OCI-LY7 (cell line): ENCODE measurements at regions not wholly inside any gene's neighbourhood (a gene's known extent, or its start where the extent isn't known, plus 50 kb on each side); places are given as distances from the start of the nearest gene placed in this dataset.

Source experiments
- BruUV-seq: library from RNA; stranded (reverse); fragments of 400-500 nt; replicated peaks from 2 replicates; lab custom pipeline; 2021; lab: Mats Ljungman, UMichigan
- CTCF ChIA-PET: fragments of 300-600 bp; sonication (Branson Sonifier 250); formaldehyde crosslinking; loops from one replicate; lab custom pipeline; 2022; ENCODE audit warnings: antibody characterized with exemption; ENCODE audit not compliant: unreplicated experiment; lab: Charles Lee
- POLR2A ChIA-PET: fragments of 300-600 bp; sonication (Branson Sonifier 250); formaldehyde crosslinking; loops from one replicate; lab custom pipeline; 2022; ENCODE audit warnings: antibody characterized with exemption; lab: Charles Lee
- DNase-seq: peaks from one replicate; pipeline ENCODE4 v3.0.0-alpha.2; 2015; ENCODE audit warnings: low spot score
- H2AFZ ChIP-seq: fragments of 200-600 bp; sonication (generic), shearing (Covaris generic); 2 replicates; pipeline ENCODE4 v1.6.1; 2014; ENCODE audit warnings: mild to moderate bottlenecking, antibody characterized with exemption, low read length, moderate library complexity
- H3K27ac ChIP-seq: fragments of 200-600 bp; sonication (generic); 2 replicates; pipeline ENCODE4 v1.5.1; 2014; ENCODE audit warnings: mixed run types, low read depth, mild to moderate bottlenecking, moderate library complexity, low read length, inconsistent platforms; ENCODE audit not compliant: poor library complexity, severe bottlenecking
- H3K36me3 ChIP-seq: fragments of 200-600 bp; sonication (generic); 2 replicates; pipeline ENCODE4 v1.6.1; 2014; ENCODE audit warnings: mild to moderate bottlenecking, antibody characterized with exemption, low read length, moderate library complexity, mixed read lengths; ENCODE audit not compliant: insufficient read depth
- H3K4me1 ChIP-seq: fragments of 200-600 bp; sonication (generic); 2 replicates; pipeline ENCODE4 v1.5.1; 2014; ENCODE audit warnings: mild to moderate bottlenecking, low read length; ENCODE audit not compliant: insufficient read depth, poor library complexity, severe bottlenecking
- H3K4me2 ChIP-seq: fragments of 200-600 bp; sonication (generic); 2 replicates; pipeline ENCODE4 v1.6.1; 2014; ENCODE audit warnings: mild to moderate bottlenecking, low read length
- H3K4me3 ChIP-seq: fragments of 200-600 bp; sonication (generic); 2 replicates; pipeline ENCODE4 v1.5.1; 2014; ENCODE audit warnings: mild to moderate bottlenecking, low read depth, low read length; ENCODE audit not compliant: poor library complexity, severe bottlenecking
- H3K79me2 ChIP-seq: fragments of 200-600 bp; sonication (generic); 2 replicates; pipeline ENCODE4 v1.6.1; 2016; ENCODE audit warnings: low read depth, mild to moderate bottlenecking, low read length, moderate library complexity, mixed read lengths; ENCODE audit not compliant: insufficient read depth
- H3K9me2 ChIP-seq: fragments of 200-600 bp; sonication (generic); 2 replicates; pipeline ENCODE4 v1.6.1; 2016; ENCODE audit warnings: mild to moderate bottlenecking, low read length, mixed read lengths; ENCODE audit not compliant: insufficient read depth
- H3K9me3 ChIP-seq: fragments of 200-600 bp; sonication (generic); 2 replicates; pipeline ENCODE4 v1.6.1; 2014; ENCODE audit warnings: mild to moderate bottlenecking, mixed run types, low read length, mixed read lengths
- H4K20me1 ChIP-seq: fragments of 200-600 bp; sonication (generic); 2 replicates; pipeline ENCODE4 v1.6.1; 2014; ENCODE audit warnings: mild to moderate bottlenecking, antibody characterized with exemption, low read length, moderate library complexity, mixed read lengths; ENCODE audit not compliant: insufficient read depth
- EZH2phosphoT487 ChIP-seq: fragments of 200-600 bp; sonication (generic); IDR thresholded peaks from 2 replicates; pipeline ENCODE4 v1.6.1; 2018; ENCODE audit warnings: low read depth, borderline replicate concordance, mild to moderate bottlenecking, mixed run types, antibody characterized with exemption, low read length, moderate library complexity, mixed read lengths
- intact Hi-C: fragments of 100-400 bp; cut with micrococcal nuclease; formaldehyde crosslinking; loops from one replicate; pipeline ENCODE4 v1.10.0; 2022; ENCODE audit not compliant: unreplicated experiment
- TF ChIP-seq, protein P1 (sequence below): fragments of 200-600 bp; sonication (generic); conservative IDR thresholded peaks from 2 replicates; pipeline ENCODE4 v1.5.1; 2014; ENCODE audit warnings: mild to moderate bottlenecking, antibody characterized with exemption, low read length, moderate library complexity, mixed read lengths

DNA sequence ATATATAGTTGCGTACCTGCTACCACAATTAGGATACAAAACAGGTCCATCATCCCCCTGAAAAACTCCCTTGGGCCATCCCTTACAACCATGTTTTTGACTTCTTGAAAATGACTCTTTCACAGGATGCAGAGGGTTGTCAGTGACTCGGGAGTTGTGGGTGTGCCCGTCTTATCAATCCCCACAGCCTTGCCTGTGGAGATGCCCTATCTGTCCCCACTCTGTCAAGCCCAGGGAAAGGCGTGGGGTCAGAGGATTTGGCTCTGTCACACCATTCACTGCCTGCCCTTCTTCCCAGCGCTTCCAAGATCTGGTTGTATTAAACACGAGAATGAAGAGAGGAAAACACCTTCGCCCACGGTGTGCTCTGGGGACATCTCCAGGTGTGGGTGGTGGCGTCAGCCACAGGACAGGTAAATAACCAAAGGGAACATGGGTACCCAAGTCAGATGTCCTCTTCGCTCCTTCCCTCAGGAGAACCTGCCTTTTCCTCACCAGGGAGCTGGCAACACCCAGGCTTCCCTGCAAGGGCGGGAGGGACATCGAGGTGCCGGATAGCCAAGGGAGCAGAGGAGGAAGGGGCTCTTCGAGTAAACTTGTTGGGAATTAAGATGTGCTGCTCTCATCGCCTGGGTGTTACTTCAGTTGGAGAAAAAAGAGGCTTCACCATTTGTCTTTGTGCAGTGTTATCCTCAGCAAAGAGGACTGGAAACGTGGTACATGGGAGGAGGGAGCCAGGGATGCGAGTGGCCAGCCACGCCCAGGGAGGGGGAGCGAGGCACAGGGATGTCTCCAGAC, 100.3 kb downstream of the B3GNT2 start:
- no peaks in the 10 kb centered on the region for H3K36me3 ChIP-seq
- BruUV-seq, result no TSS peak
- intact Hi-C loops, result no loop called here
- peaks cover 7% of the 10 kb centered on the region for H3K4me1 ChIP-seq
- TF ChIP-seq, protein P1, sequence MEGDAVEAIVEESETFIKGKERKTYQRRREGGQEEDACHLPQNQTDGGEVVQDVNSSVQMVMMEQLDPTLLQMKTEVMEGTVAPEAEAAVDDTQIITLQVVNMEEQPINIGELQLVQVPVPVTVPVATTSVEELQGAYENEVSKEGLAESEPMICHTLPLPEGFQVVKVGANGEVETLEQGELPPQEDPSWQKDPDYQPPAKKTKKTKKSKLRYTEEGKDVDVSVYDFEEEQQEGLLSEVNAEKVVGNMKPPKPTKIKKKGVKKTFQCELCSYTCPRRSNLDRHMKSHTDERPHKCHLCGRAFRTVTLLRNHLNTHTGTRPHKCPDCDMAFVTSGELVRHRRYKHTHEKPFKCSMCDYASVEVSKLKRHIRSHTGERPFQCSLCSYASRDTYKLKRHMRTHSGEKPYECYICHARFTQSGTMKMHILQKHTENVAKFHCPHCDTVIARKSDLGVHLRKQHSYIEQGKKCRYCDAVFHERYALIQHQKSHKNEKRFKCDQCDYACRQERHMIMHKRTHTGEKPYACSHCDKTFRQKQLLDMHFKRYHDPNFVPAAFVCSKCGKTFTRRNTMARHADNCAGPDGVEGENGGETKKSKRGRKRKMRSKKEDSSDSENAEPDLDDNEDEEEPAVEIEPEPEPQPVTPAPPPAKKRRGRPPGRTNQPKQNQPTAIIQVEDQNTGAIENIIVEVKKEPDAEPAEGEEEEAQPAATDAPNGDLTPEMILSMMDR, result no peak
- ChIA-PET CTCF (no interaction called here), POLR2A (no interaction called here)
- no peaks in the 10 kb centered on the region for H4K20me1 ChIP-seq
- no peaks in the 10 kb centered on the region for H3K79me2 ChIP-seq
- H3K9me3 ChIP-seq, result no peaks in the 10 kb centered on the region
- no peak overlapping the region for H2AFZ ChIP-seq
- H3K4me3 ChIP-seq, result no peak overlapping the region
- H3K9me2 ChIP-seq, result no peaks in the 10 kb centered on the region
- H3K4me2 ChIP-seq, result no peak overlapping the region
- H3K27ac ChIP-seq, result no peak overlapping the region
- DNase-seq, result no peak

DNA sequence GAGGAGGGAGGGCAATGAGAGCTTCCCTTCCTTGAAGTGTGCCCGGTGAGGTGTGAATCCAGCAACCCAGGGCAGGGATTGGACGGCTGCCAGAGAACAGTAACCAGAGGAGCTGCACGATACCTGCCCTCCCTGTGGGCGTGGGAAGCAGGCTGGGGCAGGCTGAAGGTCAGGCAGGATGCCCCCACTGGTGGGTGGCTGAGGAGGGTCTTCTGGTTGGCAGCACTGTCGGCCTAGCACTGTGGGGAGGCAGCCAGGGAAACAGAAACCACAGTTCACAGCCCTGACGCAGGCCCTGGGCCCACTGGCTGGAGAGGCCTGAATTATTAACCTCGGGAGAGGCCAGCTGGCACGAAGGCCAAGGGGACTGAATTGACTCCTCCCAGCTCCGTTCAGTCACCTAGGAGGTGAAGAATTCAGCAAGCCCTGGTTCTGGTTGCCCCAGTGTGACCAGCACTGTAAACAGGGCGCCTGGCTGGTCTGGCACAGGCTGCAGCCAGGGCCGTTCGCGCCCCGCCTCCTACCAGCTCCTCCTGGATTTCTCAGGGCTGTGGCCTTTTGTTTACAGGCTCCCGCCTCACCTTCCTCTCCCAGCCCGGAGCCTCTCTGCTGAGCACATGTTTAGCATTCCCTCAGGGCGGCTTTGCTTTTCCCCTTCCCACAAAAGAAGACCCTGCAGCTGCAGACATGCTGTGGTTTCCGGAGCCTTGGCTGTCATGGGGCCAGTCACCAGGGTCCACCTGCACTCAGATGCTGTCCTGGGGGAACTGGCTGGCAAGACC, 97.8 kb downstream of the B3GNT2 start:
- peak; percentile 31 for DNase-seq
- H4K20me1 ChIP-seq, result no peaks in the 10 kb centered on the region
- no peak for TF ChIP-seq EZH2phosphoT487
- TF ChIP-seq, protein P1, result no peak
- peak overlapping the region; percentile 9; the same call in 1 of the 2 replicates for H2AFZ ChIP-seq
- H3K4me2 ChIP-seq, result peak overlapping the region; percentile 7
- H3K4me1 ChIP-seq, result peaks cover 7% of the 10 kb centered on the region
- H3K27ac ChIP-seq, result no peak overlapping the region
- intact Hi-C loops, result no loop called here
- H3K9me3 ChIP-seq, result no peaks in the 10 kb centered on the region
- H3K9me2 ChIP-seq, result no peaks in the 10 kb centered on the region
- ChIA-PET POLR2A (interaction anchor here (0.6 to 1.1 kb wide), 2 partner anchors 8 to 557 kb away, joined by 3 read pairs; no protein-coding TSS in a partner anchor), CTCF (no interaction called here)
- no peak overlapping the region for H3K4me3 ChIP-seq
- BruUV-seq, result no TSS peak
- H3K36me3 ChIP-seq, result no peaks in the 10 kb centered on the region
- H3K79me2 ChIP-seq, result no peaks in the 10 kb centered on the region

DNA sequence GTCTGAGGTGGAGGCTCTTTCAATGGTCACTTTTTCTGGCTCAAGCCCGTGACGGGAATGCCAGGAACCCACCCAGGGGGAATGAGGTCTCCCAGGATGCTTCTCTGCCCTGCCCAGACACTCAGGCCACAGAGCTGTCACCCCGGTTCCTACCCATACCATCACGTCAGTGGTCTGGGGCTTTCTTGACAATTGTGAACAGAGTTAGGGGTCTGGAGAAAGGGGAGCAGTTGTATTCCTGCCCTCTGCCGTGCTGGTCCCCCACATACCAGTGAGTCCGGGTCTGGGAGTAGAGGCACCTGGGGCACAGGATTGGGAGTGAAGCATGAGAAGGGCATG, 97.2 kb downstream of the B3GNT2 start:
- Histone ChIP-seq H2AFZ (no peak overlapping the region; the same call in 1 of the 2 replicates), H3K9me2 (no peaks in the 10 kb centered on the region), H3K4me2 (peak overlapping the region; percentile 7), H4K20me1 (no peaks in the 10 kb centered on the region), H3K4me1 (peaks cover 7% of the 10 kb centered on the region), H3K27ac (no peak overlapping the region), H3K4me3 (no peak overlapping the region), H3K9me3 (no peaks in the 10 kb centered on the region), H3K36me3 (no peaks in the 10 kb centered on the region), H3K79me2 (no peaks in the 10 kb centered on the region)
- intact Hi-C loops, result no loop called here
- no TSS peak for BruUV-seq
- POLR2A ChIA-PET, result interaction anchor here (1.1 kb wide), 1 partner anchor 9 kb away, joined by 3 read pairs; no protein-coding TSS in a partner anchor
- no peak for TF ChIP-seq EZH2phosphoT487
- TF ChIP-seq, protein P1, result no peak
- no peak for DNase-seq
- CTCF ChIA-PET, result no interaction called here
